ENCODE measurements at regions not wholly inside any gene's neighbourhood (a gene's known extent, or its start where the extent isn't known, plus 50 kb on each side); places are given as distances from the start of the nearest gene placed in this dataset.

- H3K27ac Mint-ChIP-seq: peak overlapping the region; percentile 93
- peaks cover 6% of the 10 kb centered on the region for H3K9me3 Mint-ChIP-seq (ENCODE audit: low read depth)
- ATAC-seq: peak; percentile 93
- H3K4me3 Mint-ChIP-seq: peak overlapping the region; percentile 90
- peaks cover 15% of the 10 kb centered on the region for H3K4me1 Mint-ChIP-seq
- H3K36me3 Mint-ChIP-seq: peaks cover 5% of the 10 kb centered on the region
- peak; percentile 92 for DNase-seq
- CTCF ChIA-PET: interaction anchor here (0.7 to 2.3 kb wide), 5 partner anchors 11 to 119 kb away, joined by 3 to 13 read pairs (median 4); no protein-coding TSS in a partner anchor
- H3K27me3 Mint-ChIP-seq: no peaks in the 10 kb centered on the region
Measured at GRCh38 chr9:6703898-6704639, 53.7 kb upstream of the KDM4C start.

DNA sequence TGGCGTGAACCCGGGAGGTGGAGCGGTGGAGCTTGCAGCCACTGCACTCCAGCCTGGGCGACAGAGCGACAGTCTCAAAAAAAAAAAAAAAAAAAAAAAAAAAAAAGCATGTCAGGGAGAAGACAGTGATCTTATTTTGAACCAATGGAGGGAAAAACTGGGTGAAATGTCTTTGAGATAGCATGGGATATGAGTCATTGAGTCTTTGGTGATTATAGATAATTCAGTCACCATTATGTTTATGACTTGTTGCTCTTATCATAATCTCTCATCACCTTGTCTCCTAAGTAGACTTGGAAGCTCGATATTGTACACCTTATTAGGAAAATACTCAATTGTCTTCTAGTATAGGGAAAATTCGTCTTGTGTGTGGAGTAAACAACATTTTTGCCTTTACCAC is 55.1 kb upstream of the KDM4C start:
- H3K36me3 Mint-ChIP-seq: peaks cover 2% of the 10 kb centered on the region
- peaks cover under 1% of the 10 kb centered on the region for H3K9me3 Mint-ChIP-seq (ENCODE audit: low read depth)
- ATAC-seq (no peak), DNase-seq (no peak)
- peak overlapping the region; percentile 93 for H3K27ac Mint-ChIP-seq
- CTCF ChIA-PET: interaction anchor here (0.6 to 2.3 kb wide), 5 partner anchors 16 to 1897 kb away, joined by 3 to 13 read pairs (median 5); no protein-coding TSS in a partner anchor
- peaks cover 15% of the 10 kb centered on the region for H3K4me1 Mint-ChIP-seq
- H3K27me3 Mint-ChIP-seq: no peaks in the 10 kb centered on the region
- H3K4me3 Mint-ChIP-seq: peak overlapping the region; percentile 90

DNA sequence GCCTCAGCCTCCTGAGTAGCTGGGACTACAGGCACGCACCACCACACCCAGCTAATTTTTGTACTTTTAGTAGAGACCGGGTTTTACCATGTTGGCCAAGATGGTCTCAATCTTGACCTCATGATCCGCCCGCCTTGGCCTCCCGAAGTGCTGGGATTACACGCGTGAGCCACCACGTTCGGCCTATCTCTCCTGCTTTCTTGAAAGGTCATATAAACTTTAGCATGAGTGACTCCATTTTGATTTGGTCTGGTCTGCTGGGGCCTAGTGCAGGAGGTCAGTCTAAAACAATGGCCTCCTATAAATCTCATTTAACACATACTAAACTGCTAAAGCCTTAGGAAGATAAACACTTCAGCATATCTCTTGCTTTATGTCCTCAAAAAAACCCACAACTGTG is 50.6 kb upstream of the GLDC start:
- DNase-seq: no peak
- Mint-ChIP-seq H3K4me1 (no peaks in the 10 kb centered on the region), H3K27ac (no peak overlapping the region), H3K27me3 (no peaks in the 10 kb centered on the region), H3K9me3 (ENCODE audit: low read depth) (no peaks in the 10 kb centered on the region), H3K4me3 (no peak overlapping the region), H3K36me3 (no peaks in the 10 kb centered on the region)
- ATAC-seq: no peak
- CTCF ChIA-PET: no interaction called here

- CTCF ChIA-PET: no interaction called here
- DNase-seq (no peak), ATAC-seq (no peak)
- no peaks in the 10 kb centered on the region for H3K27me3 Mint-ChIP-seq
- H3K4me3 Mint-ChIP-seq: no peak overlapping the region
- no peaks in the 10 kb centered on the region for H3K36me3 Mint-ChIP-seq
- H3K27ac Mint-ChIP-seq: no peak overlapping the region
- no peaks in the 10 kb centered on the region for H3K9me3 Mint-ChIP-seq (ENCODE audit: low read depth)
- H3K4me1 Mint-ChIP-seq: no peaks in the 10 kb centered on the region
Measured at GRCh38 chr9:6695121-6695814, 49.7 kb upstream of the GLDC start.
